ENCODE measurements at regions not wholly inside any gene's neighbourhood (a gene's known extent, or its start where the extent isn't known, plus 50 kb on each side); places are given as distances from the start of the nearest gene placed in this dataset.
"Not testable (repeated sequence)": the region's sequence is repeated elsewhere in the genome, so short reads cannot be mapped to it uniquely, and the experiment has no call there.

- H3K27ac Mint-ChIP-seq: no peak overlapping the region
- intact Hi-C loops (cut with micrococcal nuclease): no loop called here
- no peak overlapping the region for H3K4me3 Mint-ChIP-seq
- no peaks in the 10 kb centered on the region for H3K9me3 Mint-ChIP-seq
- peaks cover 2% of the 10 kb centered on the region for H3K27me3 Mint-ChIP-seq
- H3K4me1 Mint-ChIP-seq (ENCODE audit: low read depth): no peaks in the 10 kb centered on the region
- H3K36me3 Mint-ChIP-seq (ENCODE audit: low read depth): no peaks in the 10 kb centered on the region
Measured at GRCh38 chr7:131636092-131636491, 79.7 kb upstream of the PODXL start.

GRCh38 chr7:131634197-131634596, 77.8 kb upstream of the PODXL start:
- H3K36me3 Mint-ChIP-seq (ENCODE audit: low read depth); H3K4me3 Mint-ChIP-seq; H3K27ac Mint-ChIP-seq; H3K27me3 Mint-ChIP-seq; H3K9me3 Mint-ChIP-seq; H3K4me1 Mint-ChIP-seq (ENCODE audit: low read depth); intact Hi-C loops (cut with micrococcal nuclease): not testable (repeated sequence)

DNA sequence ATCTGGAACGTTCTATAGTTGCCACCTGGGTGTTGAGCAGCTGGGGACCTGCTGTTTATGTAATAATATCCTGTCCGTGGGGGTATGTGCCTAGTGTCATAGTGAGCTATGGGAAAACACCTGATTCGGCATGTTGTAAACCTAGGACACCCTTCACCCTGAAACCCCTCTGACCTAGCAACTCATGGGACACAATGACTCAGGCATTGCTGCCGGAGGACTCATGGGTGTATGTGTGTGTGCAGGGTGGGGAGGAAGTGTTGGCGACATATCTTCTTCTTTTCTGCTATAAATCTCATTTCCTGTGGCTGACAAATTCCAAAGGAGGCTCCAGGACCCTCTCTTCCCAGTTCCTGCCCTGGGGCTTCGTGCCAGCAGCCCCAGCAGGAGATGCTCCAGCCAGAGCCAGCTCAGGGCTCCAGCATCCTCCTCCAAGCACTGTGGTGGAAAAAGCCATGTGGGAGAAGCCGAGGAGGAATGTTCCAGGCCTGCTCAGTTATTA, 77.0 kb upstream of the PODXL start:
- no peaks in the 10 kb centered on the region for H3K4me1 Mint-ChIP-seq (ENCODE audit: low read depth)
- H3K27ac Mint-ChIP-seq: no peak overlapping the region
- no peak overlapping the region for H3K4me3 Mint-ChIP-seq
- no peaks in the 10 kb centered on the region for H3K36me3 Mint-ChIP-seq (ENCODE audit: low read depth)
- no peaks in the 10 kb centered on the region for H3K9me3 Mint-ChIP-seq
- peaks cover 6% of the 10 kb centered on the region for H3K27me3 Mint-ChIP-seq
- intact Hi-C loops (cut with micrococcal nuclease): no loop called here

DNA sequence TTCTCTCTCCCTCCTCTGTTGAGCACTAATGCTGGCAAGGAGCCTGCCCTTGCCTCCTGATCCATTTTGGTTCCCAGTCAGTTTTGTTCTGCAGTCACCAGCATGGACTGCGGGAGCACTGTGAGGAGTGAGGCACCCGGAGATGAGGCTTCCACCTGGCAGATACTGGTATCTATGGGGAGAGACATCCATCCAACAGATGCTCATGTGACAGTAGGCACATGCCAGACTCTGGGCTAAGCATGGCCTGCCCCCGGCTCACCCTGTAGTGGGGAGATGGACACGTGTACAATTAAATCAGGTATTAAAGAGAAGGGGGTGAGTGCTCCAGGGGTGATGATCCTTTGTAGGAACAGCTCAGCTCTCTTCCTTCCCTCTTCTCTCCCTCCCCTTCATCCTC, 74.0 kb upstream of the PODXL start:
- intact Hi-C loops (cut with micrococcal nuclease): no loop called here
- Mint-ChIP-seq H3K4me3 (no peak overlapping the region), H3K9me3 (no peaks in the 10 kb centered on the region), H3K27ac (no peak overlapping the region), H3K4me1 (ENCODE audit: low read depth) (no peaks in the 10 kb centered on the region), H3K27me3 (peaks cover 7% of the 10 kb centered on the region), H3K36me3 (ENCODE audit: low read depth) (no peaks in the 10 kb centered on the region)

DNA sequence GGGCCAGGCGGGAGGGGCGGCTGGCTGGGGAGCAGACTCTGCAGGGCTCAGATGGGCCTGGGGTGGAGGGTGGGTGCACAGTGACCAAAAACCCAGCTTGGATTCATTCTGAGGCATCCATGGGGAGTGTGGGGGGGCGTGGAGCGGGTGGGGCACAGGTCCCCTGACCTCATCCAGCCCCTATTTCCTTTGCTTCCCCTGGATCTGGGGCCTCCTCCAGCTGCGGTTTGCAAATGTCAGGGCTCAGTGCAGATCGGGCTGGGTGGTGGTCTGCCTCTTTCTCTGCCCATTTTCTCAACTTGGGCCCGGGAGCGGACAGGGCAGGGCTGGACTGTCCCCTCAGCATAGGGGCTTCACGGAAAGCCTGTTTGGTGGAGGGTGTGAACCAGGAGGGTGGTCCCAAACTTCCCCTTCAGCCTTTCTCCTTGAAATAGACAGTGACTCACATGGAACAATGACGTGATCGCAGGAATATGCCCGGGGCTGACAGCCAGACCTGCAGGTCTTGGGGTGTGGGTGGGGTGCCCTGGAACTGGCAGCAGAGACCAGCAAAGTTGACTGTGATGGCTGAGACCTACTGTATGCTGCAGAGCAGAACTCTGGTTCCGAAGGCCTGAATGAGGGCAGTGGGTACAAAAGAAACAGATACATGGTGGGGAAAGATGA, 72.9 kb upstream of the PODXL start:
- Mint-ChIP-seq H3K27me3 (peaks cover 8% of the 10 kb centered on the region), H3K4me3 (no peak overlapping the region), H3K4me1 (ENCODE audit: low read depth) (no peaks in the 10 kb centered on the region), H3K9me3 (no peaks in the 10 kb centered on the region), H3K36me3 (ENCODE audit: low read depth) (no peaks in the 10 kb centered on the region), H3K27ac (no peak overlapping the region)
- intact Hi-C loops (cut with micrococcal nuclease): no loop called here

DNA sequence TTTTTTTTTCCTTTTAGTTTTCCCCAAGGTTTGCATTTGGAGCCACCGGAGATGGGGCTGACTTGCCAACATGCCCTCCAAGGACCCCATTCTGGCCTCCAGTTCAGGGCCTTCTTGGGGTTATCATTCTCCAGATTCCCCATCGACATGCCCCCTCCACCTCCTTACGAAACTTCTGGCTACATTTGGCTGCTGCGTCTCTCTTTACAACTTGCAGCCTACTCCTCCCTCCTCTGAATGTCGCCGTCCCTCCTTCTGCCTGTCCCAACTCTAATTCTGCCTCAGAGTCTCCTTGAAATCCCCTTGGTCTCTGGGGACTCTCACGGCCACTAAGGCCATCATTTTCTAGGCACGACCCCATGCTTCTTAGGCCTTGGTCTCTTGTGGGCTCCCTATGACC, 72.2 kb upstream of the PODXL start:
- H3K9me3 Mint-ChIP-seq: no peaks in the 10 kb centered on the region
- no peak overlapping the region for H3K27ac Mint-ChIP-seq
- peaks cover 10% of the 10 kb centered on the region for H3K27me3 Mint-ChIP-seq
- intact Hi-C loops (cut with micrococcal nuclease): no loop called here
- no peaks in the 10 kb centered on the region for H3K36me3 Mint-ChIP-seq (ENCODE audit: low read depth)
- no peak overlapping the region for H3K4me3 Mint-ChIP-seq
- no peaks in the 10 kb centered on the region for H3K4me1 Mint-ChIP-seq (ENCODE audit: low read depth)

DNA sequence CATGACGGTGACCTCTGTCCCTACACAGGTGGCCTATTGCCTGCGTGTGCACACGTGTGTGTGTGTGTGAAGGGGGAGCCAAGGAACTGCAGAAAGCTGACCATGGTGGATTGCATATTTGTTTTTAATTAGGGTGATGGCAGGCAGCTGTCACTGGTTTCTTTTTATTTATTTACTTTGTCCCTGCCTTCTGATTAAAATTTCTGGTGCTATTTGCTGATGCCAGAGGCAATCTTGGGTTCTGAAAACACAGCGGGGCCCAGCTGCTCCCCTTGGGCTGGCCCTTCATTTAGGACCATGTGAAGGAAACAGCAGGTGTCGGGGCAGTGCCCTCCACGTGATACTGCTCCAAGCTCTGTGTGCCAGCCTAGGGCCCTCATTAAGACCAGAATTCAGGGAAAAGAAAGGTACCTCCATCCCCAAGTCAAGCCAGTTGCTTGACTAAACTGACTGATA, 71.3 kb upstream of the PODXL start:
- Mint-ChIP-seq H3K27me3 (peaks cover 15% of the 10 kb centered on the region), H3K4me3 (no peak overlapping the region), H3K4me1 (ENCODE audit: low read depth) (no peaks in the 10 kb centered on the region), H3K27ac (no peak overlapping the region), H3K9me3 (no peaks in the 10 kb centered on the region), H3K36me3 (ENCODE audit: low read depth) (no peaks in the 10 kb centered on the region)
- intact Hi-C loops (cut with micrococcal nuclease): no loop called here

DNA sequence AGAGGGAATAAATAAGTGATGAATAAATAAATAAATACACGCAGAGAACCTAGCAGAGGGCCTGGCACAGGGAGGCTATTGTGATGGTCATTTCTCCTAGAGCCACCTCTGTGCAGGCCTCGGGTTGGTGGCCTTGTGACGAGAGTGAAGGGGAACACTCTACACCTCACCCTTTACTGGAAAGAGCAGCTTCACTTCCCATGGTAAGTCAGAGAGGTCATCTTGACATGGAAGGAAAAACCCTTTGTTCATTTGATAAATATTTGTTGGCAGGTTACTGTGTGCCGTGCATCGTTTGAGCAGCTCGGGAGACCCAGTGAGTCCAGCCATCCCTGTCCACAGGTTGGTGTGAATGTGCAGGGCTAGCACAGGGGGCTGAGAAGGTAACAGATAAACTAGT, 70.2 kb upstream of the PODXL start:
- H3K27ac Mint-ChIP-seq: no peak overlapping the region
- H3K4me3 Mint-ChIP-seq: no peak overlapping the region
- no peaks in the 10 kb centered on the region for H3K9me3 Mint-ChIP-seq
- H3K27me3 Mint-ChIP-seq: peaks cover 16% of the 10 kb centered on the region
- no peaks in the 10 kb centered on the region for H3K36me3 Mint-ChIP-seq (ENCODE audit: low read depth)
- intact Hi-C loops (cut with micrococcal nuclease): no loop called here
- H3K4me1 Mint-ChIP-seq (ENCODE audit: low read depth): no peaks in the 10 kb centered on the region

DNA sequence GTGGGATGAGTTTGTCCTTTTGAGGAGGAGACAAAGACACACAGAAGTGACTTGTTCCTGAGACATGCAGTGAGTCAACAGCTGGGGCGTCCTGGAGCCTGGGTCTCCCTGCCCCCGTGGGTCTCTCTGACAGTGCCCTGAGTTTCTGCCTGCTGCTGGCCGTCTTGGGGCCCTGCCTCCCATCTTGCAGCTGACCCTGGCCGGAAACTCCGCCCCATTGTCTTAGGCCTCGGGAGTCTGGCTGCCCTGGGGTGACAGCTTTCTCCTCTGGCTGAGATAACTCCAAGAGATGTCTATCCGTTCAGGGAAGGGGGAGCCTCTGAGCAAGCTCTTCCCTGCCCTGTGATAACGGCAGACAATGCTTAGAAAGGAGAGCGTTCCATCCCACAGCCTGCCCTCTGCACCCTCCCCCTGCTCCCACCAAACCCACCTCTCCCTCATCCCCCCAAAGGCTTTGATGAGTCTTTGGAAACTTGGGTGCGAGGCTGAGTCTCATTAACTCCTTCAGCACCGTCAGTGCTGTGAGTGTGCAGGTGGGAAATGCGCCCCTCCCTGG, 69.5 kb upstream of the PODXL start:
- Mint-ChIP-seq H3K9me3 (no peaks in the 10 kb centered on the region), H3K27me3 (peaks cover 12% of the 10 kb centered on the region), H3K36me3 (ENCODE audit: low read depth) (no peaks in the 10 kb centered on the region), H3K4me3 (no peak overlapping the region), H3K27ac (no peak overlapping the region), H3K4me1 (ENCODE audit: low read depth) (no peaks in the 10 kb centered on the region)
- intact Hi-C loops (cut with micrococcal nuclease): no loop called here

GRCh38 chr7:131625345-131625744, 68.9 kb upstream of the PODXL start:
- H3K27me3 Mint-ChIP-seq: peaks cover 10% of the 10 kb centered on the region
- H3K36me3 Mint-ChIP-seq (ENCODE audit: low read depth); H3K4me1 Mint-ChIP-seq (ENCODE audit: low read depth); H3K4me3 Mint-ChIP-seq; H3K9me3 Mint-ChIP-seq; intact Hi-C loops (cut with micrococcal nuclease); H3K27ac Mint-ChIP-seq: not testable (repeated sequence)

DNA sequence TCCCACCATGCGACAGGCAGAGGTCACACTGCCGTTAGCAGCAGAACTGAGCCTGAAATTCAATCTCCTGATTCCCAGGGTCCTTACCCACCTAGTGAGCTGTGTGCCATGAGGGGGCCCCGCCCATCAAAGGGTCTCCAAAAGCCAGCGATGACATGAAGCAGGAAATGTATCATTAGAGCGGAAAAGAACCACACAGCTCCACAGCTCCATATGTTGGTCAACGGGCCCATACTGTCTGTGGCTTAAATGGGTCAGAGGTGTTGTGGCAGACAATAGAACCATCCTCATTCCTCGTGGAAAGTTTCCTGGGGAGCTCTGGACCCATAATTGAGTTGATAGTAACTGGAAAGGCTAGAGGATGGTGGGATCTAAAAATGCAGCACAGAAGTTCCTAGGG, 68.1 kb upstream of the PODXL start:
- peaks cover 10% of the 10 kb centered on the region for H3K27me3 Mint-ChIP-seq
- H3K4me3 Mint-ChIP-seq: no peak overlapping the region
- intact Hi-C loops (cut with micrococcal nuclease): no loop called here
- no peak overlapping the region for H3K27ac Mint-ChIP-seq
- H3K36me3 Mint-ChIP-seq (ENCODE audit: low read depth): no peaks in the 10 kb centered on the region
- H3K4me1 Mint-ChIP-seq (ENCODE audit: low read depth): peaks cover 10% of the 10 kb centered on the region
- no peaks in the 10 kb centered on the region for H3K9me3 Mint-ChIP-seq

DNA sequence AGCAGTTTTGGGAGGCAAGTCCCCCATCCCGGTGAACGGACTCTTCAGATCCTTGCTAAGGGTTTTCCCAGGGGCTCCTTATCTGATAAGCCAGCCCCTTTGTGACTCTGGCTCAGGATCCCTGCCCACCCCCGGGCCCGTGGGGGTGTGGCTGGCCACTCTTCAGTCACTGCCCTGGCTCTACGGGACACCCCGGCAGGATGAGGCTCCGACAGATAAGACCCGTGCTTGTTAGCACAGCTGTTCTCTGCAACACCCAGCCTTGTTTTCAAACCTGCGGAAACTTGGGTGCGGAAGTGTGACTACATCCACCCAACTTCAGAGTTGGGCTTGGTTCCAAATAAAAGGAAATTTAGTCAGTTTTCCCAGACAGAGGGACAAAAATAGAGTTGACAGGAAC, 66.7 kb upstream of the PODXL start:
- no peak overlapping the region for H3K4me3 Mint-ChIP-seq
- no peaks in the 10 kb centered on the region for H3K9me3 Mint-ChIP-seq
- peaks cover 10% of the 10 kb centered on the region for H3K27me3 Mint-ChIP-seq
- peaks cover 15% of the 10 kb centered on the region for H3K4me1 Mint-ChIP-seq (ENCODE audit: low read depth)
- no peak overlapping the region for H3K27ac Mint-ChIP-seq
- intact Hi-C loops (cut with micrococcal nuclease): no loop called here
- H3K36me3 Mint-ChIP-seq (ENCODE audit: low read depth): no peaks in the 10 kb centered on the region

- no peaks in the 10 kb centered on the region for H3K9me3 Mint-ChIP-seq
- H3K36me3 Mint-ChIP-seq (ENCODE audit: low read depth): no peaks in the 10 kb centered on the region
- H3K4me1 Mint-ChIP-seq (ENCODE audit: low read depth): peaks cover 22% of the 10 kb centered on the region
- intact Hi-C loops (cut with micrococcal nuclease): no loop called here
- peaks cover 10% of the 10 kb centered on the region for H3K27me3 Mint-ChIP-seq
- H3K27ac Mint-ChIP-seq: no peak overlapping the region
- no peak overlapping the region for H3K4me3 Mint-ChIP-seq
Measured at GRCh38 chr7:131621652-131622051, 65.2 kb upstream of the PODXL start.

GRCh38 chr7:131620673-131621609, 64.5 kb upstream of the PODXL start:
- Mint-ChIP-seq H3K27ac (no peak overlapping the region), H3K4me1 (ENCODE audit: low read depth) (peaks cover 25% of the 10 kb centered on the region), H3K27me3 (peaks cover 9% of the 10 kb centered on the region), H3K9me3 (no peaks in the 10 kb centered on the region), H3K36me3 (ENCODE audit: low read depth) (no peaks in the 10 kb centered on the region), H3K4me3 (no peak overlapping the region)
- intact Hi-C loops (cut with micrococcal nuclease): no loop called here
